ENCODE measurements at regions not wholly inside any gene's neighbourhood (a gene's known extent, or its start where the extent isn't known, plus 50 kb on each side); places are given as distances from the start of the nearest gene placed in this dataset.

DNA sequence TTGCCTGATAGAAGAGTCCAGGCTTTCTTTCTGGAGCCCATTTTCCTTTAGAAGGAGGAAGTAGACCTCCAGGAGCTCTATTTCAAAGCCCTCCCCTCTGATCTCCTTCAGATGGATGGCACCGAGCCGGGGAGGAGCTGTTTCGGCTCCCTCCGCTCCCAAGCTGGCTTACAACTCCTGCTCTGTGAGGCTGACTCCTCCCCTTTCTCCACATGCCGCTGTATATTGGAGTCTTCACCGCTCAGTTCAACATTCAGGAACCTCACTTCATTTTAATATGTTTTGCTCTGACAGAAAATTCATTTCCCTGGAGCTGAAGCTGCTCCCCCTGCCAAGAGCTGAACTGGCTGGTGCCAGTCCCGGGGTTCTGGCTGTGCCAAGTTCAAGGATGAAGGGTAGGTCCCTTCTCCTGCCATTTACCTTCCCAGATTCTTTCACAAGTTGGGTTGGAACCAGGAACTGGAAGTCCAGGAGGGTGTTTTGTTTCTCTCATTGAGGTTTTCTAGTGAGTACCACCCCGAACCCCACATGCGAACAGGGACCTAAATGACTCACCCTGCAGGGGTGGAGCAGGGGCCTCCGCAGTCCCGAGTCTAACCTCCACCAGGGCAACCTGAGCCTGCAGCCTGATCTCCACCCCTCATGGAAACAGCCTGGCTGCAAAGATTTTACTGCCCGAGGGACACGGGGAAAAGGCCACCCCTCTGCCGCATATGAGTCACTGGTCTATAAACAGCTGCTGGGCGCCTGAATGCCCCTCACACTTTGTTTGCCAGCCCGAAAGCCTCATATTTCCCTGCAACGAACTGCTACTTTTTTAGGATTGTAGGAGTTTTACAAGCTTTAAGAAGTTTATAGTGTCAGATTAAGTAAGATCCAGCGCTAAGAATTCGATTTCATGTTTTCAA lies 68.6 kb upstream of the FOXA2 start:
- no peak for DNase-seq (ENCODE audit: low read depth)
- TF ChIP-seq, protein P1, sequence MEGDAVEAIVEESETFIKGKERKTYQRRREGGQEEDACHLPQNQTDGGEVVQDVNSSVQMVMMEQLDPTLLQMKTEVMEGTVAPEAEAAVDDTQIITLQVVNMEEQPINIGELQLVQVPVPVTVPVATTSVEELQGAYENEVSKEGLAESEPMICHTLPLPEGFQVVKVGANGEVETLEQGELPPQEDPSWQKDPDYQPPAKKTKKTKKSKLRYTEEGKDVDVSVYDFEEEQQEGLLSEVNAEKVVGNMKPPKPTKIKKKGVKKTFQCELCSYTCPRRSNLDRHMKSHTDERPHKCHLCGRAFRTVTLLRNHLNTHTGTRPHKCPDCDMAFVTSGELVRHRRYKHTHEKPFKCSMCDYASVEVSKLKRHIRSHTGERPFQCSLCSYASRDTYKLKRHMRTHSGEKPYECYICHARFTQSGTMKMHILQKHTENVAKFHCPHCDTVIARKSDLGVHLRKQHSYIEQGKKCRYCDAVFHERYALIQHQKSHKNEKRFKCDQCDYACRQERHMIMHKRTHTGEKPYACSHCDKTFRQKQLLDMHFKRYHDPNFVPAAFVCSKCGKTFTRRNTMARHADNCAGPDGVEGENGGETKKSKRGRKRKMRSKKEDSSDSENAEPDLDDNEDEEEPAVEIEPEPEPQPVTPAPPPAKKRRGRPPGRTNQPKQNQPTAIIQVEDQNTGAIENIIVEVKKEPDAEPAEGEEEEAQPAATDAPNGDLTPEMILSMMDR (IDR thresholded peaks at IDR 0.05; ENCODE audit: insufficient read depth, low read depth, low read length, missing control alignments), result no peak
- no peak overlapping the region for H3K4me3 ChIP-seq (ENCODE audit: low read depth, low read length)

DNA sequence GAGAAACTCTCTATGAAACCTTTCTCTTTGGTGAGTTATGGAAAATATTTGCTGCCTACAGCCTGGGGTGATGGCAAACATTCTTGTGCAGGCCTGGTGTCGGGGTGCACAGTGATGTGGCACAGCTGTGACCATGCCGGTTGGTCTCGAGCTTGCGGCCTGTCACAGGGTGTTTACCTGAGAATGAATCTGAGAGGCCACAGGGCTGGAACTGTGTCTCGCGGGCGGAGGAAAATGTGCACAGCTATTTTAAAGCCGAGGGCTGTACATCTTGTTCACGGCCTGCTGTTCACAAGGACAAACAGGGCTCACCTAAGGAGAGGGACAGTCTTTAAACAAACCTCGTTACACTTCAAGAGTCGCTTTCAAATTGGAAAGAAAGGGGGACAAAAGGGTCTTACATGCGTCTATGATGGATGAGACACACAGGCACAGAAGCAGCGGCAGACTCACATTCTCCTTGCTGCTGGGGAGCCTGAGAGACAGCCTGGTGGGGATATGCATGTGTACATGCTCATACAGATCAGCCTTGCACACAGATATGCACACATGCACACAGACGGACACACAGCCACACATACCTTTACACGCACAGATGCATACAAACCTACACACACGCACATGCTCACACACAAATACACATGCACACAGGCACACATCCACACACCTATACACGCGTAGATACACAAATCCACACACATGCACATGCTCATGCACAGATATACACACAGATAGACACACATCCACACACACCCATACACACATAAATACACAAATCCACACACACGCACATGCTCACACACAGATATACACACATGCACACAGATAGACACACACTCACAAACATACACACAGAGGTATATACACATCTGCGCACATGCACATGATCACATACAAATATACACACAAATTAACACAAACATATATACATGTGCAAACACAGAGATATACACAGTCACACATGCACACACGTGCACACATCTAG lies 69.6 kb upstream of the FOXA2 start:
- no peak for DNase-seq (ENCODE audit: low read depth)
- H3K4me3 ChIP-seq (ENCODE audit: low read depth, low read length), result no peak overlapping the region
- TF ChIP-seq, protein P1 (IDR thresholded peaks at IDR 0.05; ENCODE audit: insufficient read depth, low read depth, low read length, missing control alignments), result no peak

DNA sequence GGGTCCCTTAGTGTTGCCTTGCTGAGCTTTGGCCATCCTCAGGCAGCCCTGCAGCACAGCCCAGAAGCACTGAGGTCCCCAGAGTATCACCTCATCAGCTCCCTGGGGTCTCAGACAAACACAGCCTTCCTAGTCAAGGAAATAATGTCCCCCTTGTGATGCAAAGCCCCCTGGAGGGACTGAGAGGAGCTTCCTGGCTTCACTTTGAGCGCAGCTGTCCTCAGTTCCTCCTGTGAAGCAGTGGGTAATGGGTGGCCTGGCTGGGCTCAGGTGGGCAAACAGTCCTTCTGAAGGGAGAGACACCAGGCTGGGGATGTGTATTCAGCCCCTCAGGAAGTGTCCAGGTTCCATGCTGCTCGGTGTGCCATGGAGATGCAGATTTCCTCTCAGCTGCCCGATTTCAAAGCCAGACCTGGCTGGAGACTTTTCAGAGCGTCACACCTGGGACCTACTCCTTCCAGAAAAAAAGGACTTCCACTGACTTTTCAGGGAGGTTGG lies 79.2 kb upstream of the FOXA2 start:
- no peak for DNase-seq (ENCODE audit: low read depth)
- TF ChIP-seq, protein P1 (IDR thresholded peaks at IDR 0.05; ENCODE audit: insufficient read depth, low read depth, low read length, missing control alignments), result no peak
- H3K4me3 ChIP-seq (ENCODE audit: low read depth, low read length), result no peak overlapping the region

DNA sequence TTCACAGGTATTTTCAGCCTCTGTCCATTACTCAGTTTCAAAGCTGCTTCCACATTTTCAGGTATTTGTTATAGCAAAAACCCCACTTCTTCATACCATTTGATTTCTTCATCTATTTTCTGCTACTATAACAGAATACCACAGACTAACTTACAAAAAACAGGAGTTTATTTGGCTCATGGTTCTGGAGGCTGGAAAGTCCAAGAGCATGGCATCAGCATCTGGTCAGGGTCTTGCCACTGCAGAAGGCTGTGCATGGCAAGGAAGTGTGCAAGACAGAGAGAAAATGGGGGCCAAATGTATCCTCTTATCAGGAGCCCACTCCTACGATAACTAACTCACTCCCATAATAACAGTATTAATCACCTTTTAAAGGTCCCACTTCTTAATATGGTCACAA lies 82.8 kb upstream of the FOXA2 start:
- no peak overlapping the region for H3K4me3 ChIP-seq (ENCODE audit: low read depth, low read length)
- TF ChIP-seq, protein P1 (IDR thresholded peaks at IDR 0.05; ENCODE audit: insufficient read depth, low read depth, low read length, missing control alignments), result no peak
- no peak for DNase-seq (ENCODE audit: low read depth)

DNA sequence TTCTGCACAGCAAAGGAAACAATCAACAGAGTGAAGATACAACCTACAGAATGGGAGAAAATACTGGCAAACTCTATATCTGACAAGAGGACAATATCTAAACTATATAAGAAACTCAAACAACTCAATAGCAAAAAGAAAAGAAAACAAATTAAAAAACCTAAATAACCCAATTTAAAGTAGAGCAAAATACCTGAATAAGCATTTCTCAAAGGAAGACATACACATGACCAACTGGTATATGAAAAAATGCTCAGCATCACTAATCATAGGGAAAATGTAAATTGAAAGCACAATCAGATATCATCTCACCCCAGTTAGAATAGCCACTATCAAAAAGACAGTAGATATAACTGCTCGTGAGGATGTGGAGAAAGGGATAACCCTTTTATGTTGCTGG lies 87.8 kb upstream of the FOXA2 start:
- TF ChIP-seq, protein P1 (IDR thresholded peaks at IDR 0.05; ENCODE audit: insufficient read depth, low read depth, low read length, missing control alignments), result no peak
- H3K4me3 ChIP-seq (ENCODE audit: low read depth, low read length), result no peak overlapping the region
- no peak for DNase-seq (ENCODE audit: low read depth)

DNA sequence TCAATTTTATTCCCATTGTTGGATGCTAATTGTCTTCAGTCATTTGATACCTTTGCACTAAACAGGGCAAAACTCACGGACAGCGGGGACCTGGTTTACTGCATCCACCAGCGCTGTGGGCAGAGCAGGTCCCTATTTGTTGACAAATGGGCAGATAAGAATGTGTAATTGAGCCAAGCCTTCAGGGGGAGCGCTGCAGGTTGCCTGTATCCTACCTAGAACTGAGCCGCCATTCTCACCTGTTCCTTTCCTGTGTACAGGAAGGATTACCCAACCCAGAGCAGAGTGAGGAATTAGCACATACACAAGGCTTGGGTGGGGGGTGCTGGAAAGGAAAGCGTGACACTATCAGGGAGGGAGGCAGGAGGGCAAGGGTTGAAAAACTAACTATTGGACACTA lies 89.1 kb upstream of the FOXA2 start:
- TF ChIP-seq, protein P1 (IDR thresholded peaks at IDR 0.05; ENCODE audit: insufficient read depth, low read depth, low read length, missing control alignments), result no peak
- DNase-seq (ENCODE audit: low read depth), result no peak
- no peak overlapping the region for H3K4me3 ChIP-seq (ENCODE audit: low read depth, low read length)
